HG03457 (cell line): ENCODE measurements at regions not wholly inside any gene's neighbourhood (a gene's known extent, or its start where the extent isn't known, plus 50 kb on each side); places are given as distances from the start of the nearest gene placed in this dataset.
"Not testable (repeated sequence)": the region's sequence is repeated elsewhere in the genome, so short reads cannot be mapped to it uniquely, and the experiment has no call there.

ENCODE experiments used
- ATAC-seq: cut with Tn5 transposase; IDR thresholded peaks from one replicate; pipeline ENCODE4 v1.9.1; 2021; ENCODE audit warnings: moderate number of reproducible peaks; ENCODE audit not compliant: unreplicated experiment

DNA sequence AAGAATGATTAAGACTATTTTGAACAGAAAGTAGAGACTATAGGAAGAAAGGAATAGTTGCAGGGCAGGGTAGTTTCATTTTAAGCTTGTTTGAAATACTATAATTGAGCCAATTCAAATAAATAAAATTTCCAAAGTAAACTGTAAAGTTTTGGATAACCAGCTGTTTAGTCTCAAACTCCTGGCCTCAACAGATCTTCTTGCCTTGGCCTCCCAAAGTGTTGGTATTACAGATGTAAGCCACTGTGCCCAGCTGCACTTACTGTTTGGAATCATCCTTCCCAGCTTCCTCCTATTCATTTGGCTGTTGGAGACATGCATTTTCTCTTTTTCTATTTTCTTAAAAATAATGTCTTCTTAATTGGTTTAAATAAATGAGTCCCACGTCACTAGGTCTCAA lies 231.0 kb downstream of the NNT start:
- no peak for ATAC-seq

DNA sequence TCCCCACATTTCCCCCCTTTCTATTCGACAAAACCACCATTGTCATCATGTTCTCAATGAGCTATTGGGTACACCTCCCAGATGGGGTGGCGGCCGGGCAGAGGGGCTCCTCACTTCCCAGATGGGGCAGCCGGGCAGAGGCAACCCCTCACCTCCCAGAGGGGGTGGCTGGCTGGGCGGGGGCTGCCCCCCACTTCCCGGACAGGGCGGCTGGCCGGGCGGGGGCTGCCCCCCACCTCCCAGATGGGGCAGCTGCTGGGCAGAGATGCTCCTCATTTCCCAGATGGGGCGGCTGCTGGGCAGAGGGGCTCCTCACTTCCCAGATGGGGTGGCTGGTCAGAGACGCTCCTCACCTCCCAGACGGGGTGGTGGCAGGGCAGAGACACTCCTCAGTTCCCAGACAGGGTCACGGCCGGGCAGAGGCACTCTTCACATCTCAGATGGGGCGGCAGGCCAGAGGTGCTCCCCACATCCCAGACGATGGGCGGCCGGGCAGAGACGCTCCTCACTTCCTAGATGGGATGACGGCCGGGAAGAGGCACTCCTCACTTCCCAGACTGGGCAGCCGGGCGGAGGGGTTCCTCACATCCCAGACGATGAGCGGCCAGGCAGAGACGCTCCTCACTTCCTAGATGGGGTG lies 221.5 kb downstream of the NNT start:
- ATAC-seq, result not testable (repeated sequence)

DNA sequence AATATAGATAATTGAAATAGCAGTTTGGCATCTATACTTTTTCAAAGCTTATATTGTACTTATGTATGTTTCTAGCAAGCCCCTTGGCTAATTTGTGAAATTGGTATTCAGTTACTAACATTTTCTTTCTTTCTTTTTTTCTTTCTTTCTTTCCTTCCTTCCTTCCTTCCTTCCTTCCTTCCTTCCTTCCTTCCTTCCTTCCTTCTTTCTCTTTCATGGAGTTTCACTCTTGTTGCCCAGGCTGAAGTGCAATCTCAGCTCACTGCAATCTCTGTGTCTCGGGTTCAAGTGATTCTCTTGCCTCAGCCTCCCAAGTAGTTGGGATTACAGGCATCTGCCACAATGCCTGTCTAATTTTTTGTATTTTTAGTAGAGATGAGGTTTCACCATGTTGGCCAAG lies 215.4 kb downstream of the NNT start:
- ATAC-seq, result not testable (repeated sequence)

DNA sequence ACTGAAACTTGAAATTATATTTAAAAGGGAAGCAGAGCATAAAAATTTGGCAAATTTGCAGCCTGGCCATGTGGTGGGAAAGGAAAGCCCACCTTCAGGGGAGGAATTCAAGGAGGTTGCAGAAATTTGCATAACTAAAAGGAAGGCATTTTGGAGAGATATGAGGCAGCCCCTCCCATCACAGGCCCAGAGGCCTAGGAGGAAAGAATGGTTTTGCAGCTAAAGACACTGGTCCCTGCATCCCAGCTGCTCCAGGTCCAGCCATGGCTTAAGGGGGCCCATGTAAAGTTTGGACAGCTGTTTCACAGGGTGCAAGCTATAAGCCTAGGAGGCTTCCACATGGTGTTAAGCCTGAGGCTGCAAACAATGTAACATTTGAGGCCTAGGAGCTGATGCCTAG lies 212.5 kb downstream of the NNT start:
- no peak for ATAC-seq

DNA sequence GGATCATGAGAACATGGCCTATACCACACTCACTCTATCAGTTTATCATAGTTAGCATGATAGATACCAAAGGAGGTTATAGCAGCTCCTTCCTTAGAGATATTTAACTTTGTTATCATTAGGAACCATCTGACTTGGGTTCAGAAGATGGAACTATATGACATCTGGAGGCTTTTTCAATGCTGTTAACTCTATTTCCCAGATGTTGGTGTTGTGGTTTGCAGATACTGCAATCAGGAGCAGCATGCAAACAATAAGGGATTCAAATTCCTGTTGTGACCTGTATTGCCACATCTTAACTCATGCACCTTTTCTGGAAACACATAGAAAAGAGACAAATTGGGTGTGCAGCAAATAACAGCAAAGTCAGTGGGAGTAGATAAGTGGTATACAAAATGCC lies 201.7 kb downstream of the NNT start:
- ATAC-seq, result no peak

DNA sequence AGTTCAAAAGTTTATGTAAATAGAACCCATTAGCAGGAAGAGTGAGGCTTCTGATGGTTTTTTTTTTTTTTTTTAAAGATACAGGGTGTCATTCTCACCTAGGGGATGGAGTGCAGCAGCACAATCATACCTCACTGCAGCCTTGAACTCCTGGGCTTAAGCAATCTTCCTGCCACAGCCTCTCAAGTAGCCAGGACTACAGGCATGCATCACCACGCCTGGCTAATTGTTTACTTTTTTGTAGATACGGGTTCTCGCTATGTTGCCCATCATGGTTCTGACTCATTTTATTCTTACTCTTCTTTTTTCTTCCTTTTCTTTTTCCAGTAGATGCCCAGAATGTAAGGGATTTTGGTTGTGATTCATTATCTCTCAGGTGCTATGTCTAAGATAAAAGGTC lies 201.1 kb downstream of the NNT start:
- ATAC-seq, result no peak

DNA sequence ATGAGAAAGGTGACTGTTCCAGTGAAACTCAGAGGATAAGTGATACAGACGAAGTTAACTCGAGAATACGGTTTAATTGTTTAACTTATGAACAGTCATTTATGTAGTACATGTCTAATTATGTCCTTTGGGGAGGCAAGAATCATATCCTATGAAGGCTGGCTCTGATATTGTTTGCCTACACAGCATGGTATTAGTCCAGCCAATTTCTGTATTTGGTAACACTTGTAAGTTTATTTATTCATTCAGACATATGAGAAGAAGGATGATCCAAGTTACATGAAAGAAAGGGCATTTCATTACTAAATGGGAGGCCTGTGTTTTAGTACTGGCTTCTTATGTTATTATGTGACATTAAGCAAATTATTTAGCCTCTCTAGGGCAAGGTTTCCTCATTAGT lies 199.7 kb downstream of the NNT start:
- no peak for ATAC-seq

DNA sequence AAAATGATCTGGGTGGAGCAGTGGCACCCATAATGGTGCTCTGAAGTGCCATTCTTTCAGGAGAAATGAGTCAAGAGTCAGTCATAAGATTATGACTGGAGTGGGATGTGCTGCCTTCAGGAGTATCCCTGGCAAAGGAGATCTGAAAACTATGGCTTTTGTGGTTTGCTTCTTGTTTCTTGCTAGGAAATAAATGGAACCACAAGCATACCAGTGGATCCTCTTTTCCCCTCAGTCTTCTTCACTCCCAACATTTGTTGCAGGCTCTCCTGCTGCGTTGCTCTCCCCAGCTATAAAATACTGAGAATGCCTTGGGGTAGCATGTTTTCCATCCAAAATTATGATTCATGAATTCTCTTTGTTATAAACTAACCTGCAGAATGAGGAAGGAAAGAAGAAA lies 199.1 kb downstream of the NNT start:
- ATAC-seq, result no peak

DNA sequence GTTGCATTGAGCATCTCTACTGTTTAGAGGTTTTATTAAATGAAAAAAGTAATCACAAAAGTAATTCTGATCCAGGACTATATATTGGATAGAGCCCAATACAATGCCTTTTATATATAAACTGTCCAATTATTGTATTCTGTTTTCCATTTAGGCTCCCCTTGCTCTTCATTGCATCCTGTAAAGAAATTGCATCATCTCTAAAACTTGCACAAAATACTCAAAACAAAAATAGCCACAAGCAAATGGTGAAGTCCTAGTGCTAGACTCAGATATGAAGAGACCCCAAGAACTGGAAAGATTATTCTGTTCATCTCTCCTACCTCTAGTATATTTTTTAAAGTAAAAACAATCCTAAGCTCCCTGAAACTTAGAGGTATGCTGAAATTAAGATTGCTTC lies 195.8 kb downstream of the NNT start:
- no peak for ATAC-seq

DNA sequence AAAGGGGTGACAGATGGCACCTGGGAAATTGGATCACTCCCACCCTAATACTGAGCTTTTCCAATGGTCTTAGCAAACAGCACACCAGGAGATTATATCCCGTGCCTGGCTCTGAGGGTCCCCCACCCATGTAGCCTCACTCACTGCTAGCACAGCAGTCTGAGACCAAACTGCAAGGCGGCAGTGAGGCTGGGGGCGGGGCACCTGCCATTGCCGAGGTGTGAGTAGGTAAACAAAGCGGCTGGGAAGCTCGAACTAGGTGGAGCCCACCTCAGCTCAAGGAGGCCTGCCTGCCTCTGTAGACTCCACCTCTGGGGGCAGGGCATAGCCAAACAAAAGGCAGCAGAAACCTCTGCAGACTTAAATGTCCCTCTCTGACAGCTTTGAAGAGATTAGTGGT lies 188.9 kb downstream of the NNT start:
- not testable (repeated sequence) for ATAC-seq

DNA sequence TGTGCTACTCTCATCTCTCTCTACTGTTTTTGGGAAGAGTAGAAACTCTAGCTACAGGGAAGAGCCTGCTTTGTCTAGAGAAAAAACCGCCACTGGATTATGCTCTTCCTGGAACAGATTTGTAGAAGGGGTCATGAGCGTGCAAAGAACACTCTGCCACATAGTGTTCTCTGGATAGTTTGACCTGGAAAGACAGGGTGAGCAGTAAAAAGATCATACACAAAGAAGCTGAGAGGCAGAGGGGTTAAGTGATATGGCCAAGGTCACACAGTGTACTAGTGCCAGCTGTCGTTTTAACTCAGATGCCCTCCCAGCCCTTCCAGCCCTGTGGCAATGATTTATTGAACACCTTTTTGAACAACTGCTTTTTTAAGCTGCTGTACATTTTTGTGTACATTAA lies 182.2 kb downstream of the NNT start:
- ATAC-seq, result no peak

DNA sequence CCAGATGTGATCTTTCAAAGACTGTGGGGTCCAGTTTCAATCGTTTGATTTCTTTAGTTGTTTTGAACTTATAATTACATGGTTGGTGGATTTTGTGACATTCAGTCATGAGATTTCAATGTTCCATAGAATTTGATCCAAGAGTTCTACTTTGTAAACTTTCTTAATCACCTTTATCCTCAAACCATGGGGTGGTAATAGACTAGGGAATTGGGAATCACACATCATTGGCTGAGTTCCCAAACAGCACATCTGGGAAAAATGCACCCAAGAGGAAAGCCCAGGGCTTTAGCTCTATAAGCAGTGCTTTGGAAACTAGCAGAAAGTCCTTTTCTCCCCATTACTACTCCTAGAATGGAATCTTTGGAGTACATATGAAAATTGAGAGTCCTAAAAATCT lies 177.6 kb downstream of the NNT start:
- no peak for ATAC-seq

DNA sequence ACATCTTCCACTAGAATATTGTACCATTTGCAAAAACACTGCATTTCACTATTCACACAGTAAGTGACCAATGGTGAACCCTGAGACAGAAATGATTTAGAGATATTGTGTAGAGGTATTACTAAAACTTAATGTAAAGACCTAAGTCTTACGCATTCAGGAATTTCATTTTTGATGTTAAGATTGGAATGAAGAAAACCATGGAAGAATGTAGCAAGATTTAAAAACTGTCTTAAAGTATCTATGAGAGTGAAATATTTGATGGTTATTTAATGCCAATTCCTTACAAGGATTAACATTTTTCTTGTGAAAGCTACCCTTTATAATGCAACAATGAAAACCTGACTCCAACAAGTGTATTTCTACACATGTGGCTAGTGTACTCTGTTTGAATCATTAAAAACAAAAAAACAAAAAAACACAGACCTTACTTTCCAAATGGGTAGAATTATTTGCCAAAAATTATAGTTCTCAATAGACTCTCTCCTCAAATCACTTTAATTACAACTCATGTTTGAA lies 172.0 kb downstream of the NNT start:
- no peak for ATAC-seq

DNA sequence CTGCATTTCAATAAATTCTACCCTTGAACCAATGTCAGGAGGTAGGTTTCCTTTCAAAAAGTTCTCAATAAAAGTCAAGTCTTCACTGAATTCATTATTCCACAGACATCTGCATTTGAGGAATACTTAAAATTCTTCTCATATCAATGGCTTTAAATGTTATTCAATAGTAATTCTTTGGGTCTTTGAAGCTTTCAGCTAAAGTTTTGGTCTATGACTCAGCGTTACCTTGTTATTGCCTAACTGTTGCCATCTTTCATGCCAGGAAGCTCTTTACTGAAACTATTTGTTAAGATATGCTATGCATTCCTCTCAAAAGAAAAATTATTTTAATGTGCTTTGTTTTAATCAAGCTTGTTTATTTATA lies 170.5 kb downstream of the NNT start:
- no peak for ATAC-seq

DNA sequence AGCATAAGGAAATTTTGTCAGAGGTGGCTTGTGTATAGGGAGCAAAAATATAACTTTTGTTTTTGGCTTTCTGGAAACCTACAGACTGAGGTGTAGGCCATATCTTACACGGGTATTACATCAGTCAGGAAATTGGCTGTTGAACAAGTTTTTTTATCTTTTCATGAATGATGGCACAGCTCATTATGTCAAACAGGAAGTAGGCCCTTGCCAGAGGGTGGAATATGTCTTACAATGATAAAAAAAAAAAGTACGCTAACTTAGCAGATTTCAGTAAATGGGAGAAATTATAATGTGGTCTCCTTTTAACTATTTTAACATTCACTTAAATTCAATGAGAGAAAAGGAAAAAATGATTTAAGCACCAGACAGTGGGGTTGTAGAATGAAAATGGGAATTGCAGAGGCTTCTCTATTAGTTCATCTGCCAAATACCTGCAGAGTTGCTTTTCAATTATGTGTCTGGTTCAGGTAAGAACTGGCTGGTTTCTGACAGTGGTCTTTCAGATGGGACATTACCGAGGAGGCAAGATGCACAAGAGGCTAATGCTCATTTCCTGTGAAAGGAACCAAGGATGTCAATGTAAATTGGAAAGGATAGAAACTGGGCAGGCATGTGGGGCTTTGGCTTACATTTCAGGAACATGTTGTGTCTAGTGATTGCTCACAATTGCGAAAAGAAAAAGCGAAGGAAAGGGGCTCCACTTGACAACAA lies 169.9 kb downstream of the NNT start:
- no peak for ATAC-seq

DNA sequence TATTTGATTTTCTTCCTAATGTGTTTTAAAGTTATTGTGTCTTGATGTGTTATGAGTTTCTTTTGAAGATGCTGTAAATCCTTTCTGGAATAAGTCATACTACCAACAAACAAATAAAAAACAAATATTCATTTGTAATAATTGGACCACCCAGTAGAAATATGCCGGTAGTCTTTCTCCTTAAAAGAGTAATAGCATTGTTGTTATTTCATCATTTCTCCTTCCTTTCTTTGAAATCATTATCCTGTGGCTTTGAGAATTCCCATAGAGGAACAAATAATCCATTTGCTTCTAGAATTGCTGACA lies 169.4 kb downstream of the NNT start:
- no peak for ATAC-seq

DNA sequence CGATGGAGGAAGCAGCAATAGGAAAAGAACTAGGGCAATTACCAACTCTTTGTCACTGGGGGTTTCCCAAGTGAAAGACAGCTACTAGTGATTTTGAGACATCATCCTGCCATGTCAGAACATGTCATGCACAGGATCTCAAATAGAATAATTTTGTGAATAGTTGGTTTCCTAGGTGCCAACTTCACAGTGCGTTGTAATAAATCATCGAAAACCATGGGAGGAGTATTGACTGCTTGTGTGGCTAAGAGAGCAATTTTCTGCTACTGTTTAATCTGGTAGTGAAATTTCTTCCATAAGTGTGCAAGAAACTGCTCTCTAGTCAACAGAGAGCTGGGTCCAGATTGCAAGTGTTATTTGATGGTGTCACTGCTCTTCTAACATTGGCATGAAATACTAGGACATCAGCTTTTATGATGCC lies 168.6 kb downstream of the NNT start:
- no peak for ATAC-seq

DNA sequence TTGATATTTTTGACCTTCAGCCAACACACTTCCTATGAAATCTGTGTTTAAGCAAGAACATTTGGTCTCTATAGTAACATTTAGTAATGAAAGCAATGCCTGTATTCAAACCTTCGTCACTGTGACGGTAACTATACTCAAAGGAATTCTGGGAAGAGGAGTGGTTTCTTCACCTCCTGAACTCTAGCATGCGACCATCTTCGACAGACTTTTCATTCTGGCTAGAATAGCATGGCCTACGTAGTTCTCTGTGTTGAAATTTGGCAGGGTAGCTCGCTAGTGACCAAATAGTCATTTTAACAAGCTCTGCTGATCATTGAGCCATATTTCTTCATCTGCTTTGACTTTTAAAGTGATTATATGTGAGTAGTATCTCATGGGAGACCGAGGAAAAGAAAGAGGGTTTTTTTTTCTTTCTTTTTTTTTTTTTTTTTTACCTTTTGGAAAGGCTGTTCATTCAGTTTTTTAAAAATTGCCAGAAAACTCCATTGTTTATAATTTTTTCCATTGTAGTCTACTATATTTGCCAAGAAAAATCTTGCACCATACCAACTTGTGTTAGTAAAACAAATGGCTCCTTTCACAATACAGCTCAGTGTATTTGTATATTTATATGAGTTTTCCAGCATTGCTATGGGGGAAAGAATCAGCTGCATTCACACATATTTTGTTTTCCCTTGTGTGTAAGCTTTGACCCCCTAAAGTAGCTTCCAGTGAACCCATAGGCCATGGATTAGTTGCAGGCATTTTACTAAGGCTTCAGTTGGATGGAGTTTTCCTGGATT lies 166.8 kb downstream of the NNT start:
- no peak for ATAC-seq
